SK-N-SH (cell line): ENCODE measurements at regions not wholly inside any gene's neighbourhood (a gene's known extent, or its start where the extent isn't known, plus 50 kb on each side); places are given as distances from the start of the nearest gene placed in this dataset.

Experiments used
- CHD2 ChIP-seq: fragments of 150-350 bp; IDR thresholded peaks from 2 replicates; pipeline ENCODE4 v1.6.1; 2018; ENCODE audit warnings: low read length; ENCODE audit not compliant: partially characterized antibody
- CTCF ChIP-seq: fragments of 200-600 bp; sonication (generic); IDR thresholded peaks from 2 replicates; pipeline ENCODE4 v1.6.1; 2017; ENCODE audit warnings: antibody characterized with exemption, mild to moderate bottlenecking, moderate library complexity
- FOSL2 ChIP-seq: IDR thresholded peaks from 2 replicates; pipeline ENCODE4 v1.4.0; 2012; ENCODE audit warnings: low read depth, mild to moderate bottlenecking, moderate library complexity, borderline replicate concordance
- GABPA ChIP-seq: IDR thresholded peaks from 2 replicates; pipeline ENCODE4 v1.4.0; 2012; ENCODE audit warnings: low read depth, mild to moderate bottlenecking
- MAX ChIP-seq: IDR thresholded peaks from 2 replicates; pipeline ENCODE4 v1.4.0; 2012; ENCODE audit warnings: low read depth
- NFIC ChIP-seq: IDR thresholded peaks from 2 replicates; pipeline ENCODE4 v1.4.0; 2012; ENCODE audit warnings: borderline replicate concordance
- POLR2AphosphoS5 ChIP-seq: IDR thresholded peaks from 2 replicates; pipeline ENCODE4 v1.6.1; 2012; ENCODE audit warnings: low read depth, low read length
- SMC3 ChIP-seq: IDR thresholded peaks from 2 replicates; pipeline ENCODE4 v1.6.1; 2012; ENCODE audit warnings: low read depth, low read length, improper control_type of control experiment
- TAF1 ChIP-seq: IDR thresholded peaks from 2 replicates; pipeline ENCODE4 v1.6.1; 2012; ENCODE audit warnings: low read depth, mild to moderate bottlenecking, low read length, moderate library complexity, borderline replicate concordance
- USF2 ChIP-seq: fragments of 150-350 bp; IDR thresholded peaks from 2 replicates; pipeline ENCODE4 v1.6.1; 2017; ENCODE audit warnings: antibody characterized with exemption, low read length, low read depth, borderline replicate concordance
- YY1 ChIP-seq: IDR thresholded peaks from 2 replicates; pipeline ENCODE4 v1.4.0; 2012; ENCODE audit warnings: low read depth, mild to moderate bottlenecking
- ZBTB33 ChIP-seq: IDR thresholded peaks from 2 replicates; pipeline ENCODE4 v1.4.0; 2012; ENCODE audit warnings: low read depth, borderline replicate concordance

GRCh38 chr9:28120626-28121025, 547.3 kb upstream of the C9orf72 start:
- no peak for TF ChIP-seq USF2
- no peak for TF ChIP-seq TAF1
- TF ChIP-seq YY1, result no peak
- no peak for TF ChIP-seq MAX
- TF ChIP-seq CTCF, result no peak
- no peak for TF ChIP-seq SMC3
- no peak for TF ChIP-seq GABPA
- TF ChIP-seq POLR2AphosphoS5, result no peak
- TF ChIP-seq CHD2, result no peak
- TF ChIP-seq ZBTB33, result no peak
- no peak for TF ChIP-seq FOSL2
- TF ChIP-seq NFIC, result 0 out of 2 replicates have a peak, but pooled peaks have one; percentile 0
